Mesenchymal stem cell (in vitro differentiated cells and primary cell): ENCODE measurements at regions not wholly inside any gene's neighbourhood (a gene's known extent, or its start where the extent isn't known, plus 50 kb on each side); places are given as distances from the start of the nearest gene placed in this dataset.

Source experiments
- DNase-seq: peaks from one replicate; pipeline ENCODE4 v3.0.0-alpha.2; 2013
- H2AFZ ChIP-seq: one replicate; pipeline ENCODE4 v1.6.1; 2013; ENCODE audit warnings: low read depth, mild to moderate bottlenecking, control low read depth, inconsistent platforms, low read length, moderate library complexity
- H2AK5ac ChIP-seq: 2 replicates; pipeline ENCODE4 v1.6.1; 2013; ENCODE audit warnings: low read length, moderate library complexity, mild to moderate bottlenecking, inconsistent platforms; ENCODE audit not compliant: severe bottlenecking
- H2BK120ac ChIP-seq: one replicate; pipeline ENCODE4 v1.6.1; 2013; ENCODE audit warnings: low read depth, mild to moderate bottlenecking, inconsistent platforms, low read length, moderate library complexity
- H2BK12ac ChIP-seq, 2 experiments: one replicate each; pipeline ENCODE4 v1.6.1; 2013; ENCODE audit warnings: inconsistent platforms in 2 of 2, low read length in 2 of 2, mild to moderate bottlenecking in 2 of 2, moderate library complexity in 2 of 2, control low read depth in 1 of 2
- H2BK15ac ChIP-seq: one replicate; pipeline ENCODE4 v1.6.1; 2013; ENCODE audit warnings: mild to moderate bottlenecking, low read depth, inconsistent platforms; ENCODE audit not compliant: poor library complexity, severe bottlenecking
- H2BK5ac ChIP-seq: 2 replicates; pipeline ENCODE4 v1.6.1; 2013; ENCODE audit warnings: low read depth, mild to moderate bottlenecking, low read length, control low read depth, inconsistent platforms; ENCODE audit not compliant: poor library complexity, severe bottlenecking
- H3K14ac ChIP-seq, 2 experiments: one replicate each; pipeline ENCODE4 v1.6.1; 2013; ENCODE audit warnings: inconsistent platforms in 2 of 2, low read length in 2 of 2, control low read depth in 1 of 2, mild to moderate bottlenecking in 1 of 2, moderate library complexity in 1 of 2
- H3K18ac ChIP-seq, 2 experiments: one replicate each; pipeline ENCODE4 v1.6.1; 2013; ENCODE audit warnings: inconsistent platforms in 2 of 2, low read length in 2 of 2, control low read depth in 1 of 2, low read depth in 1 of 2, mild to moderate bottlenecking in 1 of 2
- H3K23ac ChIP-seq, 2 experiments: one replicate each; pipeline ENCODE4 v1.6.1; 2013; ENCODE audit warnings: inconsistent platforms in 2 of 2, low read length in 2 of 2, mild to moderate bottlenecking in 2 of 2, moderate library complexity in 2 of 2, control low read depth in 1 of 2
- H3K27ac ChIP-seq: 2 replicates; pipeline ENCODE4 v1.5.1; 2013; ENCODE audit warnings: mild to moderate bottlenecking, moderate library complexity, low read length, control low read depth, inconsistent platforms; ENCODE audit not compliant: poor library complexity, severe bottlenecking
- H3K27me3 ChIP-seq, 2 experiments: 2 replicates each; pipeline versions ENCODE4 v1.6.1 to v1.7.0; 2013; ENCODE audit warnings: low read length in 2 of 2, mild to moderate bottlenecking in 2 of 2, moderate library complexity in 2 of 2, control low read depth in 1 of 2, inconsistent platforms in 1 of 2; ENCODE audit not compliant: control insufficient read depth in 1 of 2, insufficient read depth in 1 of 2
- H3K36me3 ChIP-seq, 2 experiments: 2 replicates each; pipeline versions ENCODE4 v1.6.1 to v1.7.0; 2013; ENCODE audit warnings: low read length in 2 of 2, control low read depth in 1 of 2, inconsistent platforms in 1 of 2, low read depth in 1 of 2, mild to moderate bottlenecking in 1 of 2; ENCODE audit not compliant: insufficient read depth in 2 of 2, control insufficient read depth in 1 of 2
- H3K4ac ChIP-seq, 2 experiments: one replicate each; pipeline ENCODE4 v1.6.1; 2013; ENCODE audit warnings: inconsistent platforms in 2 of 2, low read length in 2 of 2, mild to moderate bottlenecking in 2 of 2, moderate library complexity in 2 of 2, control low read depth in 1 of 2, low read depth in 1 of 2
- H3K4me1 ChIP-seq: 2 replicates; pipeline ENCODE4 v1.6.1; 2013; ENCODE audit warnings: low read depth, low read length, control low read depth; ENCODE audit not compliant: control insufficient read depth, insufficient read depth
- H3K4me2 ChIP-seq: 2 replicates; pipeline ENCODE4 v1.6.1; 2013; ENCODE audit warnings: low read length, mild to moderate bottlenecking, inconsistent platforms; ENCODE audit not compliant: poor library complexity, severe bottlenecking
- H3K4me3 ChIP-seq, 2 experiments: 2 replicates each; pipeline versions ENCODE4 v1.5.1 to v1.7.0; 2013; ENCODE audit warnings: low read length in 2 of 2, mild to moderate bottlenecking in 2 of 2, control low read depth in 1 of 2, low read depth in 1 of 2; ENCODE audit not compliant: insufficient read depth in 1 of 2
- H3K79me1 ChIP-seq: replicated peaks from 2 replicates; pipeline ENCODE4 v1.6.1; 2013; ENCODE audit warnings: mild to moderate bottlenecking, control low read depth, low read length, inconsistent platforms; ENCODE audit not compliant: poor library complexity, severe bottlenecking
- H3K9ac ChIP-seq: 2 replicates; pipeline ENCODE4 v1.7.0; 2013; ENCODE audit warnings: mild to moderate bottlenecking, low read length, moderate library complexity
- H3K9me3 ChIP-seq: 2 replicates; pipeline ENCODE4 v1.7.0; 2013; ENCODE audit warnings: mild to moderate bottlenecking, low read length; ENCODE audit not compliant: control insufficient read depth
- H4K8ac ChIP-seq: one replicate; pipeline ENCODE4 v1.6.1; 2013; ENCODE audit warnings: inconsistent platforms, mild to moderate bottlenecking, low read length, moderate library complexity
- H4K91ac ChIP-seq: one replicate; pipeline ENCODE4 v1.6.1; 2013; ENCODE audit warnings: mild to moderate bottlenecking, low read length, inconsistent platforms
- WGBS: methylation state at CpG from one replicate; pipeline ENCODE4 v1.1.7; 2013; ENCODE audit warnings: mixed read lengths; 5-methylcytosine and 5-hydroxymethylcytosine counted together

DNA sequence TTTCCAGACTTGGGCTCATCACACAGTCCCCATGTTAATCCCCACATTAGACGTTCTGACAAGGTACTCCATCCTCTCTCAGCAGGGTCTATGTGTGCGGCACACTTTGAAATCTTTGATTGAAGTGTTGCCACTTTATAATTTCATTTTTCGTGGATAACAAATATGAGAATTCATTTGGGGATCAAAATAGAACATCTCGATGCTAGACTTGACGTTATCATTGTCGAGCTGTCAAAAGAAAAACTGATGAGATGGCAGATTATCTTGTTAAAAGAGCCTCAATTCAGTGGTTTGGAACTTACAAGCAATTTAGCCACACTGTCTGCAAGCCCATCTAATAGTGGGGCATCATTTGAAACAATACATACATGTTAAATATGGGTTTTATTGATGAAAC lies 91.2 kb upstream of the SULT1C3 start:
- 71% methylated on average over 6 of the region's 6 CpGs for WGBS
- Histone ChIP-seq H3K9me3 (no peaks in the 10 kb centered on the region), H3K14ac (no peak overlapping the region), H3K18ac (no peak overlapping the region), H2BK15ac (no peak overlapping the region), H2AFZ (no peak overlapping the region), H3K79me1 (no peaks in the 10 kb centered on the region), H3K27ac (no peak overlapping the region), H2BK120ac (no peak overlapping the region), H3K27me3 (peaks cover 0 to 4% of the 10 kb centered on the region in 2 experiments), H3K36me3 (no peaks in the 10 kb centered on the region), H3K4me1 (no peaks in the 10 kb centered on the region), H2BK5ac (no peak overlapping the region), H4K91ac (no peak overlapping the region), H3K4me3 (no peak overlapping the region), H4K8ac (no peak overlapping the region), H2BK12ac (no peak overlapping the region), H3K9ac (no peak overlapping the region), H3K23ac (no peak overlapping the region), H2AK5ac (no peak overlapping the region), H3K4me2 (no peak overlapping the region), H3K4ac (no peak overlapping the region)
- no peak for DNase-seq

DNA sequence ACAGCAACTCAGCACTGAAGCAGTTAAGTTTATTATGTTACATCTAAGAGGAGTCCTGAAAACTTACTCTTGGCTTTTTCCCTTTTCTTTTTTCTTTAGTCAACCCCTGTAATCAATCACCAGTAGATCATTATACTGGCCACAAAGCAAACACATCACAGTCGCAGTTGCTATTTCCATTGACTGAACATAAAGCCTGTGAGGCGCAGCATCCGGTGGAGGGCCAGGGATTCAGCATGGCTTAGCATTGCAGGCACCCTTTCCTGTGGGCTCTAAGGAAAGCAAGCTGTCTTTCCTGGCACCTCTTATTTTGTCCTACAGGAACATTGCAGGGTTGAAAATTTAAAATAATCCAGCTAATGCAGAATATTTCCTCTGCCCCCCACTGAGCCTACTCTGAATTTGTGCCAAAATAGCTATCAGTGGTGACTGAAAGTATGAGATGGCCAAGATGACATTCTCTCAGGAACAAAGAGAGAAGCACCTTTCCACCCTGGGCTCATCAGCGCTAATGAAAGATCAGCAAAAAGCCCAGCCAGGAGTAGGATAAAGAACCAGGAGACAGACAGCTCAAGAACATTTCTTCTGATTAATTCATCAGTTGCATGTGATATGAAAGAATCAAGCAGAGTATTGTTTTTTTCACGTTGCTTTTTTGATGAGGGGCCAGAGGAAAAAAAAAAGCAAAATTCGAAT lies 85.3 kb upstream of the SULT1C3 start:
- no peaks in the 10 kb centered on the region for H3K79me1 ChIP-seq
- H2AFZ ChIP-seq: peak overlapping the region; percentile 14
- no peak for DNase-seq
- no peak overlapping the region for H3K14ac ChIP-seq
- H3K4me3 ChIP-seq: no peak overlapping the region
- no peak overlapping the region for H3K4me2 ChIP-seq
- no peak overlapping the region for H2BK12ac ChIP-seq
- no peak overlapping the region for H3K18ac ChIP-seq
- H2BK15ac ChIP-seq: no peak overlapping the region
- H2AK5ac ChIP-seq: no peak overlapping the region
- H3K4ac ChIP-seq: no peak overlapping the region
- no peak overlapping the region for H3K9ac ChIP-seq
- 73% methylated on average over 6 of the region's 6 CpGs for WGBS
- no peak overlapping the region for H4K8ac ChIP-seq
- no peaks in the 10 kb centered on the region for H3K9me3 ChIP-seq
- no peak overlapping the region for H2BK5ac ChIP-seq
- H4K91ac ChIP-seq: no peak overlapping the region
- H3K27ac ChIP-seq: no peak overlapping the region
- H3K23ac ChIP-seq: no peak overlapping the region
- no peak overlapping the region for H2BK120ac ChIP-seq
- no peaks in the 10 kb centered on the region for H3K4me1 ChIP-seq
- H3K36me3 ChIP-seq: no peaks in the 10 kb centered on the region
- peaks cover 3 to 21% of the 10 kb centered on the region in 2 experiments for H3K27me3 ChIP-seq

DNA sequence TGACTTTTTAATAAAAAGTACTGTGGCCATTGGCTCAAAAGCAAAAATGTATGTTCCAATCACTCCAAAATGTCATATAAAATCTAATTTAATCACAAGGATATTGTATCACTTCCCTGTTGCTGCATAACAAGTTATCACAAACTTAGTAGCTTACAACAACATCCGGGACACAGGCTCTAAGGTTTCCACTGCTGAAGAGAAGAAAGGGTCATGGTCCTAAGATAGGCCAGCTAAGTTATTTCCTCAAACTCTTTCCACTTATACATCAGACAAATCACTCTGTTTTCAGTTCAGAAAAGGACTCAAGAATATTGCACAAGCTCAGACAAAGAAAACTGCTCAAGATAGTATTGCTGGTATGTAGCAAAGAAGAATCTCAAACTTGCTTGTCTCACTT lies 78.5 kb upstream of the SULT1C3 start:
- Histone ChIP-seq H4K91ac (no peak overlapping the region), H3K79me1 (no peaks in the 10 kb centered on the region), H3K14ac (no peak overlapping the region), H2AK5ac (no peak overlapping the region), H2AFZ (no peak overlapping the region), H2BK12ac (no peak overlapping the region), H3K9me3 (no peaks in the 10 kb centered on the region), H2BK120ac (no peak overlapping the region), H3K36me3 (no peaks in the 10 kb centered on the region), H3K27ac (no peak overlapping the region), H4K8ac (no peak overlapping the region), H3K4ac (no peak overlapping the region), H2BK5ac (no peak overlapping the region), H3K9ac (no peak overlapping the region), H3K4me2 (no peak overlapping the region), H3K23ac (no peak overlapping the region), H3K27me3 (peaks cover 15 to 16% of the 10 kb centered on the region in 2 experiments), H2BK15ac (no peak overlapping the region), H3K4me1 (no peaks in the 10 kb centered on the region), H3K4me3 (no peak overlapping the region), H3K18ac (no peak overlapping the region)
- no peak for DNase-seq
- WGBS: 100% methylated on average over 1 of the region's 1 CpG

DNA sequence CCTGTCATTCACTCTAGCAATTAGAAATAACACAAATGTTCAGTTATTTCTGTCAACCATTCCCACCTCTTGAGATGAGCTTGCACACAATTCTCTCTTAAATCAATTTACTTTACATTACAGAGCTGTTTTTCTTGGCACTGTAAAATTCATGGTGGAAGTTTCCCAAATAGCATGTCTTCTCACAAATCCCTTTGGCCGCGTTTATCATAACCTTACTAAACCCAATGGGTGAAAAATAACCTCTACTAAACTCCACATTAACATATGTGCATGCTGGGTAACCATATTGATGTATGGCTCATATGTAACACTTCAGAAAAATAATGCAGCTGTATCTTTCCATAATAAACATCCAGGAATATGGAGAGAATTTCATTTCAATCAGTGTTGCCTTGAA lies 75.5 kb upstream of the SULT1C3 start:
- Histone ChIP-seq H3K4me1 (no peaks in the 10 kb centered on the region), H2AK5ac (no peak overlapping the region), H3K14ac (no peak overlapping the region)

More for the DNA sequence above, 75.5 kb upstream of the SULT1C3 start:
- H2BK12ac ChIP-seq: no peak overlapping the region
- no peaks in the 10 kb centered on the region for H3K9me3 ChIP-seq
- H3K18ac ChIP-seq: no peak overlapping the region
- peaks cover 12 to 28% of the 10 kb centered on the region in 2 experiments for H3K27me3 ChIP-seq
- H2BK120ac ChIP-seq: no peak overlapping the region
- no peak for DNase-seq
- H2AFZ ChIP-seq: no peak overlapping the region
- H3K27ac ChIP-seq: no peak overlapping the region
- H3K23ac ChIP-seq: no peak overlapping the region
- no peak overlapping the region for H3K4me2 ChIP-seq
- H3K4me3 ChIP-seq: no peak overlapping the region
- no peak overlapping the region for H2BK5ac ChIP-seq
- no peak overlapping the region for H3K4ac ChIP-seq
- no peaks in the 10 kb centered on the region for H3K36me3 ChIP-seq
- H4K8ac ChIP-seq: no peak overlapping the region
- H4K91ac ChIP-seq: no peak overlapping the region
- no peak overlapping the region for H2BK15ac ChIP-seq
- no peak overlapping the region for H3K9ac ChIP-seq
- no peaks in the 10 kb centered on the region for H3K79me1 ChIP-seq
- WGBS: no CpG with 5 or more reads among the region's 2 CpGs
